CD14-positive monocyte (primary cell): ENCODE measurements at regions not wholly inside any gene's neighbourhood (a gene's known extent, or its start where the extent isn't known, plus 50 kb on each side); places are given as distances from the start of the nearest gene placed in this dataset.
A peak's percentile ranks its signal among the peaks of the same experiment; 100 is the strongest.

Experiments
- DNase-seq, 3 donors: peaks; one replicate each; pipeline ENCODE4 v3.0.0-alpha.2; 2011 to 2022
- H2AFZ ChIP-seq: 2 replicates; pipeline ENCODE4 v1.6.0; 2012; ENCODE audit warnings: mild to moderate bottlenecking, low read depth, low read length, inconsistent platforms; ENCODE audit not compliant: insufficient read depth, poor library complexity, severe bottlenecking
- H3K27ac ChIP-seq, 2 donors: 1 replicate in 1 of 2; 2 replicates in 1 of 2; pipeline ENCODE4 v1.5.1; 2012 to 2013; ENCODE audit warnings: low read length in 2 of 2, control low read depth in 1 of 2, inconsistent platforms in 1 of 2, low read depth in 1 of 2, mild to moderate bottlenecking in 1 of 2
- H3K27me3 ChIP-seq, 2 donors: one replicate each; pipeline versions ENCODE4 v1.6.0 to v1.6.1; 2011 to 2013; ENCODE audit warnings: low read length in 2 of 2; ENCODE audit not compliant: control insufficient read depth in 2 of 2, insufficient read depth in 2 of 2
- H3K36me3 ChIP-seq, 2 donors: replicated peaks in 1 of 2; 1 replicate in 1 of 2; 2 replicates in 1 of 2; pipeline versions ENCODE4 v1.5.1 to v1.6.1; 2012 to 2013; ENCODE audit warnings: low read length in 2 of 2, control low read depth in 1 of 2, inconsistent platforms in 1 of 2, mild to moderate bottlenecking in 1 of 2; ENCODE audit not compliant: insufficient read depth in 2 of 2, control insufficient read depth in 1 of 2
- H3K4me1 ChIP-seq, 2 donors: 1 replicate in 1 of 2; 2 replicates in 1 of 2; pipeline versions ENCODE4 v1.5.1 to v1.6.1; 2012 to 2013; ENCODE audit warnings: low read length in 2 of 2, control low read depth in 1 of 2, inconsistent platforms in 1 of 2, mild to moderate bottlenecking in 1 of 2, moderate library complexity in 1 of 2; ENCODE audit not compliant: insufficient read depth in 2 of 2, control insufficient read depth in 1 of 2
- H3K4me2 ChIP-seq: replicated peaks from 2 replicates; pipeline ENCODE3; 2012; ENCODE audit warnings: low read length, moderate library complexity, mild to moderate bottlenecking; ENCODE audit not compliant: poor library complexity, severe bottlenecking; ENCODE audit errors: extremely low read depth
- H3K4me3 ChIP-seq, 3 experiments: fragments of 200-600 bp in 1 of 3; sonication (generic) in 1 of 3; replicated peaks in 1 of 3; 1 replicate in 2 of 3; 2 replicates in 1 of 3; pipeline ENCODE4 v1.5.1; 2011 to 2013; ENCODE audit warnings: low read length in 3 of 3, mild to moderate bottlenecking in 3 of 3, control low read depth in 2 of 3, low read depth in 2 of 3, inconsistent platforms in 1 of 3, moderate library complexity in 1 of 3
- H3K79me2 ChIP-seq: 2 replicates; pipeline ENCODE4 v1.6.0; 2012; ENCODE audit warnings: mild to moderate bottlenecking, control low read depth, inconsistent platforms, low read length, moderate library complexity; ENCODE audit not compliant: insufficient read depth
- H3K9ac ChIP-seq: 2 replicates; pipeline ENCODE4 v1.6.0; 2017; ENCODE audit warnings: low read length, mild to moderate bottlenecking; ENCODE audit not compliant: insufficient read depth, poor library complexity, severe bottlenecking
- H3K9me3 ChIP-seq, 2 donors: replicated peaks in 1 of 2; 1 replicate in 1 of 2; 2 replicates in 1 of 2; pipeline versions ENCODE4 v1.5.1 to v1.6.1; 2012 to 2013; ENCODE audit warnings: low read length in 2 of 2, control low read depth in 1 of 2; ENCODE audit not compliant: control insufficient read depth in 1 of 2, insufficient read depth in 1 of 2
- H4K20me1 ChIP-seq: 2 replicates; pipeline ENCODE4 v1.6.0; 2012; ENCODE audit warnings: mild to moderate bottlenecking, low read length, control low read depth, moderate library complexity; ENCODE audit not compliant: insufficient read depth
- H3K27ac Mint-ChIP-seq, 7 donors: one replicate each; pipeline ENCODE4 v1.8.0; 2020; ENCODE audit warnings: mild to moderate bottlenecking in 7 of 7, mixed read lengths in 7 of 7, moderate library complexity in 6 of 7, inconsistent platforms in 2 of 7
- H3K27me3 Mint-ChIP-seq, 3 donors: one replicate each; pipeline ENCODE4 v1.8.0; 2021 to 2022; ENCODE audit warnings: low read depth in 3 of 3, mild to moderate bottlenecking in 3 of 3, mixed read lengths in 3 of 3, moderate library complexity in 3 of 3, inconsistent platforms in 1 of 3
- H3K36me3 Mint-ChIP-seq, 2 donors: one replicate each; pipeline ENCODE4 v1.8.0; 2020; ENCODE audit warnings: mixed read lengths in 2 of 2, inconsistent platforms in 1 of 2, mild to moderate bottlenecking in 1 of 2
- H3K4me1 Mint-ChIP-seq: one replicate; pipeline ENCODE4 v1.8.0; 2020; ENCODE audit warnings: mild to moderate bottlenecking, mixed read lengths
- H3K4me3 Mint-ChIP-seq, 2 donors: one replicate each; pipeline ENCODE4 v1.8.0; 2020; ENCODE audit warnings: mild to moderate bottlenecking in 2 of 2, mixed read lengths in 2 of 2, moderate library complexity in 1 of 2
- H3K9me3 Mint-ChIP-seq, 7 donors: one replicate each; pipeline ENCODE4 v1.8.0; 2020 to 2022; ENCODE audit warnings: mixed read lengths in 7 of 7, mild to moderate bottlenecking in 6 of 7, moderate library complexity in 6 of 7, inconsistent platforms in 2 of 7
- WGBS: methylation state at CpG from one replicate; pipeline ENCODE4 v1.1.5; 2013; ENCODE audit warnings: missing lambda C conversion rate; ENCODE audit not compliant: insufficient coverage; 5-methylcytosine and 5-hydroxymethylcytosine counted together
- intact Hi-C, 2 donors: fragments of 100-400 bp; cut with micrococcal nuclease; formaldehyde crosslinking; loops; one replicate each; pipeline versions ENCODE4 v1.15.0 to v1.15.1; 2023
- TF ChIP-seq, protein P1 (sequence below): fragments of 200-600 bp; IDR thresholded peaks from one replicate; pipeline ENCODE4 v1.8.0; 2022; ENCODE audit warnings: antibody characterized with exemption, mild to moderate bottlenecking

DNA sequence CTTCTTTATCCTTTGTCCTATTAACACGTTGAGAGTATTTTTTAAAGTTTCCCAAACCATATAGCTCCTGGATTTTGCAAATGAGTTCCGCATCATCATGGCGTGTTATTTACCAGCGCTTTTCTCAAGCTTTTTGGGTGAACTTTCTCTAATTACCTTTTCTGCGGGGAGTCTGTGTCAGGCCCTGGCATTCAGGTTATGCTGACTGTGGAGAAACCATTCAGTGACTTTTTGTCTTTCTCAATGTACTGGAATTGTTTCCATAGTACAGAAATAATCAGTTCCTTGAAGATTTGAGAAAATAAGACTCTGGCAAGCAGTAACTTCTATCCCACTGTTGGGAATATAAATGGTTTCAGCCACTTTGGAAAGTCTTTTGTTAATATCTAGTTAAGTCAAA is 115.3 kb downstream of the CDH26 start:
- H3K27me3 ChIP-seq: no peaks in the 10 kb centered on the region
- no peaks in the 10 kb centered on the region for H3K79me2 ChIP-seq
- Mint-ChIP-seq H3K9me3 (peaks cover 0 to 9% (median 5%) of the 10 kb centered on the region in 7 donors), H3K4me1 (peaks cover 16% of the 10 kb centered on the region), H3K36me3 (peaks cover 17 to 22% of the 10 kb centered on the region in 2 donors), H3K27ac (no peak overlapping the region), H3K4me3 (no peak overlapping the region), H3K27me3 (no peaks in the 10 kb centered on the region)
- no peak overlapping the region for H2AFZ ChIP-seq
- H3K27ac ChIP-seq: no peak overlapping the region
- no peaks in the 10 kb centered on the region for H4K20me1 ChIP-seq
- no peak overlapping the region for H3K4me2 ChIP-seq
- TF ChIP-seq, protein P1, sequence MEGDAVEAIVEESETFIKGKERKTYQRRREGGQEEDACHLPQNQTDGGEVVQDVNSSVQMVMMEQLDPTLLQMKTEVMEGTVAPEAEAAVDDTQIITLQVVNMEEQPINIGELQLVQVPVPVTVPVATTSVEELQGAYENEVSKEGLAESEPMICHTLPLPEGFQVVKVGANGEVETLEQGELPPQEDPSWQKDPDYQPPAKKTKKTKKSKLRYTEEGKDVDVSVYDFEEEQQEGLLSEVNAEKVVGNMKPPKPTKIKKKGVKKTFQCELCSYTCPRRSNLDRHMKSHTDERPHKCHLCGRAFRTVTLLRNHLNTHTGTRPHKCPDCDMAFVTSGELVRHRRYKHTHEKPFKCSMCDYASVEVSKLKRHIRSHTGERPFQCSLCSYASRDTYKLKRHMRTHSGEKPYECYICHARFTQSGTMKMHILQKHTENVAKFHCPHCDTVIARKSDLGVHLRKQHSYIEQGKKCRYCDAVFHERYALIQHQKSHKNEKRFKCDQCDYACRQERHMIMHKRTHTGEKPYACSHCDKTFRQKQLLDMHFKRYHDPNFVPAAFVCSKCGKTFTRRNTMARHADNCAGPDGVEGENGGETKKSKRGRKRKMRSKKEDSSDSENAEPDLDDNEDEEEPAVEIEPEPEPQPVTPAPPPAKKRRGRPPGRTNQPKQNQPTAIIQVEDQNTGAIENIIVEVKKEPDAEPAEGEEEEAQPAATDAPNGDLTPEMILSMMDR: no peak
- H3K4me1 ChIP-seq: peaks cover 15 to 16% of the 10 kb centered on the region in 2 donors
- H3K9me3 ChIP-seq: peaks cover 0 to 4% of the 10 kb centered on the region in 2 donors
- intact Hi-C loops: no loop called here
- H3K36me3 ChIP-seq: peaks cover 0 to 14% of the 10 kb centered on the region in 2 donors
- no peak overlapping the region for H3K4me3 ChIP-seq
- no peak overlapping the region for H3K9ac ChIP-seq
- 100% methylated on average over 3 of the region's 5 CpGs for WGBS
- DNase-seq: no peak

DNA sequence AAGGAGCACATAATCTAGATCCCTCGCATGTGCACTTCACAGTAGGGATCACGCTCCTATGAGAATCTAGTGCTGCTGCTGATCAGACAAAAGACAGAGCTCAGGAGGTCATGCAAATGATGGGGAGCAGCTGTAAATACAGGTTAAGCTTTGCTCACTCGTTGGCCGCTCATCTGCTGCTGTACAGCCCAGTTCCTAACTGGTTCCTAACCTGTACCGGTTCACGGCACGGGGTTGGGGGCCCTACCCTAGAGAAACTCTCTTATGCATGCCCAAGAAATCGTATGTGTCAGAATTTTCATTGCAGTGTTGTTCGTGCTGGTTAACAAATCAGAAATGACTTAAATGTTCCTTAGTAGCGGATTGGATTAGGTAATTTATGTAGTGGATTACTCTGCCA is 116.1 kb downstream of the CDH26 start:
- H3K27ac Mint-ChIP-seq: peak overlapping the region in 1 of 7 donors; percentile 38
- peaks cover 23 to 24% of the 10 kb centered on the region in 2 donors for H3K4me1 ChIP-seq
- peaks cover 0 to 9% (median 5%) of the 10 kb centered on the region in 7 donors for H3K9me3 Mint-ChIP-seq
- H3K36me3 Mint-ChIP-seq: peaks cover 14 to 18% of the 10 kb centered on the region in 2 donors
- no peaks in the 10 kb centered on the region for H3K27me3 ChIP-seq
- H3K27ac ChIP-seq: no peak overlapping the region
- no peak overlapping the region for H3K4me3 Mint-ChIP-seq
- 88% methylated on average over 7 of the region's 10 CpGs for WGBS
- H4K20me1 ChIP-seq: no peaks in the 10 kb centered on the region
- H3K9ac ChIP-seq: no peak overlapping the region
- H3K9me3 ChIP-seq: peaks cover 0 to 4% of the 10 kb centered on the region in 2 donors
- no peak overlapping the region for H3K4me3 ChIP-seq
- no peaks in the 10 kb centered on the region for H3K79me2 ChIP-seq
- peaks cover 24% of the 10 kb centered on the region for H3K4me1 Mint-ChIP-seq
- intact Hi-C loops: no loop called here
- no peak overlapping the region for H2AFZ ChIP-seq
- no peaks in the 10 kb centered on the region for H3K27me3 Mint-ChIP-seq
- H3K36me3 ChIP-seq: peaks cover 0 to 14% of the 10 kb centered on the region in 2 donors
- DNase-seq: no peak
- TF ChIP-seq, protein P1: no peak
- no peak overlapping the region for H3K4me2 ChIP-seq
